HG03039 (cell line): ENCODE measurements at regions not wholly inside any gene's neighbourhood (a gene's known extent, or its start where the extent isn't known, plus 50 kb on each side); places are given as distances from the start of the nearest gene placed in this dataset.
"Not testable (repeated sequence)": the region's sequence is repeated elsewhere in the genome, so short reads cannot be mapped to it uniquely, and the experiment has no call there.

Experiments
- ATAC-seq: cut with Tn5 transposase; IDR thresholded peaks from one replicate; pipeline ENCODE4 v1.9.1; 2021; ENCODE audit warnings: mild to moderate bottlenecking, moderate library complexity; ENCODE audit not compliant: unreplicated experiment

GRCh38 chr7:119905495-119905894 is 367.5 kb upstream of the KCND2 start:
- no peak for ATAC-seq

- ATAC-seq: no peak
Observed at GRCh38 chr7:119908948-119909347, 364.0 kb upstream of the KCND2 start.

- not testable (repeated sequence) for ATAC-seq
Observed at GRCh38 chr7:119914119-119914518, 358.9 kb upstream of the KCND2 start.

- ATAC-seq: no peak
Observed at GRCh38 chr7:119916501-119916900, 356.5 kb upstream of the KCND2 start.

- ATAC-seq: no peak
Observed at GRCh38 chr7:119918185-119918584, 354.8 kb upstream of the KCND2 start.

GRCh38 chr7:119919986-119920385 is 353.0 kb upstream of the KCND2 start:
- no peak for ATAC-seq

- no peak for ATAC-seq
Observed at GRCh38 chr7:119925581-119926289, 347.2 kb upstream of the KCND2 start.

GRCh38 chr7:119929891-119930290 is 343.1 kb upstream of the KCND2 start:
- no peak for ATAC-seq

- no peak for ATAC-seq
Observed at GRCh38 chr7:119931230-119931824, 341.6 kb upstream of the KCND2 start.

GRCh38 chr7:119935418-119936025 is 337.5 kb upstream of the KCND2 start:
- no peak for ATAC-seq

- no peak for ATAC-seq
Observed at GRCh38 chr7:119936836-119937235, 336.1 kb upstream of the KCND2 start.

- ATAC-seq: no peak
Observed at GRCh38 chr7:119937745-119938144, 335.2 kb upstream of the KCND2 start.

- ATAC-seq: no peak
Observed at GRCh38 chr7:119943942-119944600, 328.9 kb upstream of the KCND2 start.

- no peak for ATAC-seq
Observed at GRCh38 chr7:119944601-119944972, 328.4 kb upstream of the KCND2 start.

- ATAC-seq: no peak
Observed at GRCh38 chr7:119945822-119946221, 327.2 kb upstream of the KCND2 start.

GRCh38 chr7:119949053-119949452 is 323.9 kb upstream of the KCND2 start:
- no peak for ATAC-seq

GRCh38 chr7:119950390-119951041 is 322.5 kb upstream of the KCND2 start:
- not testable (repeated sequence) for ATAC-seq

- not testable (repeated sequence) for ATAC-seq
Observed at GRCh38 chr7:119951614-119952013, 321.4 kb upstream of the KCND2 start.

- no peak for ATAC-seq
Observed at GRCh38 chr7:119957335-119957734, 315.6 kb upstream of the KCND2 start.

- ATAC-seq: no peak
Observed at GRCh38 chr7:119959811-119960210, 313.2 kb upstream of the KCND2 start.

GRCh38 chr7:119963654-119964053 is 309.3 kb upstream of the KCND2 start:
- no peak for ATAC-seq
